NCI-H526 treated with DMSO at 0.1 percent for 48 hours (cell line): ENCODE measurements at regions not wholly inside any gene's neighbourhood (a gene's known extent, or its start where the extent isn't known, plus 50 kb on each side); places are given as distances from the start of the nearest gene placed in this dataset.
"Not testable (repeated sequence)": the region's sequence is repeated elsewhere in the genome, so short reads cannot be mapped to it uniquely, and the experiment has no call there.

Source experiments
- DNase-seq: peaks from one replicate; lab custom pipeline; 2025; lab: John Stamatoyannopoulos, UW

DNA sequence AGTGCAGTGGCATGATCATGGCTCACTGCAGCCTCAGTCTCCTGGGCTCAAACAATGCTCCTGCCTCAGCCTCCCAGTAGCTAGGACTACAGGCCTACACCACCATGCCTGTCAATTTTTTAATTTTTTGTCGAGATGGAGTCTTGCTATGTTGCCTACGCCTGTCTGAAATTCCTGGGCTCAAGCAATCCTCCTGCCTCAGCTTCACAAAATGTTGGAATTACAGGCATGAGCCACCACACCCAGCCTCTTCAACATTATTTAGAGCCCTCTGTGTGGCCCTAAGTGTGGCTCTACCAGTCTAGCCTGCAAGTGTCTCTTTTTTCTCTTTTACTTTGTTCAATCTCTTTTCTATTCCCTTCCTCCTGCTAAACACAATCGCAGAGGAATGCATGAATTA is 154.4 kb upstream of the EPB41L4A start:
- no peak for DNase-seq

DNA sequence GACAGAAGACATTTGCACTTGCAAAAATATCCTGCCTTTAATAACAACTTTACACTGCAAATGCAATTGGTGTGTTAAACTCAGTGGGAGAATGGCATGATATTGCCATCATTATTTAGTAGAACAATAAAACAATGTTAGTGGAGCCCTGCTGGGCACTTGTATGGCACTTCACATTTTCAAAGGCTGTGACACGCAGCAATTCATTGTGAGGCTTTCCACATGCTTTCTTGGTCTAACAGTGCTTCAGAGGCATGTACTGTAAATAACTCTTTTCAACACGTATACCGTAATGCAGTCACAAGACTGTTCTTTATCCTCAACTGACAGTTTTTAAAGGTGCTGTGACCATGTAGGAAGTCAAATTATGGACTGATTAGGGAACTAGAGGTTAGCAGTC is 155.5 kb upstream of the EPB41L4A start:
- DNase-seq: no peak

DNA sequence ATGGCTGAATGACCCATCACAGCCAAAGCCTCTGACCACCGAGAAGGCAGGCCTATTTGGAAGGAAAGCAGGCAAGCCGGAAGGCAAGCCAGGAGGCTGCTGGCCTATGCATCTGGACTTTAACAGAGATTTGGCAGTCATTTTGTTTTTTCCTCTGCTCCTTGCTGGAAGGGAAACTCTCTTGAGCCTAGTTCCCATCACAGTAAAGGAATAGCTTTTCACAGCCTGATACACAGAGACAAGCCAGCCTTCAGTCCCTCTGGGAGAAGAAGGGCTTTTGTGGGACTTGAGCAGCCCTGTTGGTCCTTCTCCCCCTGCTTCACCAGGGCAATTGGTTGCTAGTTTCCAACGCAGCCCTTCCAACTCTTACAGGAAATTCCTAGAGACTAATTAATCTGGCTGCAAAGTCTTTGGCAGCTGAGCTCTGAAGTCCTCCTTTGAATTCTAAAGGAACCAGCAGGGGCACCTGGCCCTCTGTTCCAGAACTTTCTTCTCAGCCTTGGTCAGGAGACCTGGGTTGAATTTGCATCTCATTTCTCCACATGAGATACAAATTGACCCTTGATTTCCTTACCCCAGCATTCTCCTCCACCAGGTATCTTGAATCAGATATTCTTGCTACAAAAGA is 157.3 kb upstream of the EPB41L4A start:
- DNase-seq: no peak

DNA sequence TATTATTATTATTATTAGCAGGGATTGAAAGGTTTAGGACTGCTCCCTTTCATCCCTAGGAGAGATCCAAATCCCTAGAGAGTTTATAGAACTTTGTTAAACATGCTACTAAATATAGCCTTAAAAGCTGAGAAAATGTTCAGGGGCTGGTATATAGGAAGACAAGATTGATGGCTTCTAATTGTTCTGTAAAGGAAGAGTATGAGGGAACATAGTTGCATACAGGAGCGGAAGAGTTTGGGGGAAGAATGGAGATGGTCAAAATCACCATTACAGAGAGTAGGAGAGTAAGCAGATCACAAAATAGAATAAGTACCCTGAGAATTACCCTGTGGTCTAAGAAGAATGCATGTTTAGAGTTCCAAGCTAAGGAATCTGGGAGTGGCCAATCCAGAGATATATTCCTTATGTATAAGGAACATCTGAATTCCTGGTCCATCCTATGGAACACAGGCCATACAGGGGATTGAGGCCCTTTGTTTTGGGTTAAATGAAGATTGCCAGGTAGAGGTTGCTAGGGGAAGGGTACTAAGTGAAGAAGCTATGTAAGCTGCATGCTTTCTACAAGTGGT is 158.0 kb upstream of the APC start:
- DNase-seq: no peak

DNA sequence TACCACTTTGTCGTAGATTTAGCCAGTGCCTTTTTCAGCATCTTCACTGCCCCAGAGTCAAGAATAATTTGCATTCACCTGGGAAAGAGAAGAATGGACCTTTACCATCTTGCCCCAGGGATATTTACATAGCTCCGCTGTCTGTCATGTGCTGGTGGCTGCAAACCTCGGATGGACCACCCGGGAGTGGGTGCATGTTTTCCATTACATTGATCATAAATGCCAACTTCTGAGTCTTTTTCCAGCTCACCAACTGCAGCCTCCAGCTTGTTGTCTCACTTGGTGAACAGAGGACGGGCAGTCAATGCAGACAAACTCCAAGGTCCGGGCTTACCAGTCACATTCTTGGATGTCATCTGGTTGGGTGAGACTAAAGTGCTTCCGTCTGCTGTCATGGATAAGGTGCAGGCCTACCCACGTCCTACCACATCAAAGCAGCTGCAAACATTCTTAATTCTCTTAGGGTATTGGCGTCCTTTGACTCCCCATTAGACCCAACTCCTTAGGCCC is 155.8 kb upstream of the APC start:
- peak; percentile 34 for DNase-seq

DNA sequence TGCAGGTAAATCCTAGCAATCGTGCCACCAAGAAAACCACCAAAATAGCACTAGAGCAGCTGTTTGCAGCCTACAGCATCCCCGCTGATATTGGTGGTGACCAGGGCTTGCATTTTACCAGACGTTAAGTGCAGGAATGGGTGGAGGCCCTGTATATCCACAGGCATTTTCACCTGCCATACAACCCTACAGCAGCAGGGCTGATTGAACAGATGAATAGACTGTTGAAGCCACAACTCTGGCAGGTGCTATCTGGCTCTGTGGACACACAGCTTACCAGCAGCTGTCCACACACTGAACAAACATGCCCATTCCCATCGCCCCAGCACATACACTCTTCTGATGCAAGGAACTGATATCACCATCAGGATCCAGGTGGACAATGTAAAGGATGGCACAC is 154.5 kb upstream of the APC start:
- DNase-seq: no peak

DNA sequence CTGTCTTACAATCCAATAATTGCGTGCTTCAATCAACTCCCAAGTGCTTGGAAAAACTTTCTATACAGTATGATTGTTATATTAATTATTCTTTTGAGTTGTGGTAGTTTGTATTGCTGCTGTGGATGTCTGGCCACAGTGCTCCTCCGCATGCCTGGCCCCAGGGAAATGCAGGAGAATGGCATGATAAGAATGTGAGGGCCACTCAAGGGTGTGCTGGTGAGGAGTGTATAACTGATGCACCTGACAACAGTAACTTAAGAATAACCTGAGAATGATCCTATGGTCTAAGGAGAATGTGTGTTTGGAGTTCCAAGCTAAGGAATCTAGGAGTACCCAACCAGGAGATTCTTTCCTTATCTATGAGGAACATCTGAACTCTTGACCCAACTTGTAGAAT is 152.9 kb upstream of the APC start:
- no peak for DNase-seq

DNA sequence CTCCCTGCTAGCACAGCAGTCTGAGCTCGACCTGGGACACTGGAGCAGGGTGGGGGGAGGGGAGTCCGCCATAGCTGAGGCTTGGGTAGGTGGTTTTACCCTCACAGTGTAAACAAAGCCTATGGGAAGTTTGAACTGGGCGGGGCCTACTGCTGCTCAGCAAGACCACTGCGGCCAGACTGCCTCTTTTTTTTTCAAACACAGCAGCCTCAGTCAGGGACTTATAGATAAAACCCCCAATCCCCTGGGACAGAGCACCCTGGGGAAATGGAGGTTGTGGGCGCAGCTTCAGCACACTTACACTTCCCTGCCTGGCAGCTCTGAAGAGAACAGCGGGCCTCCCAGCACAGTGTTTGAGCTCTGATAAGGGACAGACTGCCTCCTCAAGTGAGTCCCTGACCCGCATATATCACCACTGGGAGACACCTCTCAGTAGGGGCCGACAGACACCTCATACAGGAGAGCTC is 151.1 kb upstream of the APC start:
- DNase-seq: no peak

DNA sequence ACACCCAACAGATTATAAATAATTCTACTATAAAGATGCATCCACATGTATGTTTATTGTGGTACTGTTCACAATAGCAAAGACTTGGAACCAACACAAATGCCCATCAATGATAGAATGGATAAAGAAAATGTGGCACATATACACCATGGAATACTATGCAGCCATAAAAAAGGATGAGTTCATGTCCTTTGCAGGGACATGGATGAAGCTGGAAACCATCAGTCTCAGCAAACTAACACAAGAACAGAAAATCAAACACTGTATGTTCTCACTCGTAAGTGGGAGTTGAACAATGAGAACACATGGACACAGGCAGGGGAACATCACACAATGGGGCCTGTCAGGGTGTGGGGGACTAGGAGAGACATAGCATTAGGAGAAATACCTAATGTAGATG is 146.8 kb upstream of the APC start:
- not testable (repeated sequence) for DNase-seq

DNA sequence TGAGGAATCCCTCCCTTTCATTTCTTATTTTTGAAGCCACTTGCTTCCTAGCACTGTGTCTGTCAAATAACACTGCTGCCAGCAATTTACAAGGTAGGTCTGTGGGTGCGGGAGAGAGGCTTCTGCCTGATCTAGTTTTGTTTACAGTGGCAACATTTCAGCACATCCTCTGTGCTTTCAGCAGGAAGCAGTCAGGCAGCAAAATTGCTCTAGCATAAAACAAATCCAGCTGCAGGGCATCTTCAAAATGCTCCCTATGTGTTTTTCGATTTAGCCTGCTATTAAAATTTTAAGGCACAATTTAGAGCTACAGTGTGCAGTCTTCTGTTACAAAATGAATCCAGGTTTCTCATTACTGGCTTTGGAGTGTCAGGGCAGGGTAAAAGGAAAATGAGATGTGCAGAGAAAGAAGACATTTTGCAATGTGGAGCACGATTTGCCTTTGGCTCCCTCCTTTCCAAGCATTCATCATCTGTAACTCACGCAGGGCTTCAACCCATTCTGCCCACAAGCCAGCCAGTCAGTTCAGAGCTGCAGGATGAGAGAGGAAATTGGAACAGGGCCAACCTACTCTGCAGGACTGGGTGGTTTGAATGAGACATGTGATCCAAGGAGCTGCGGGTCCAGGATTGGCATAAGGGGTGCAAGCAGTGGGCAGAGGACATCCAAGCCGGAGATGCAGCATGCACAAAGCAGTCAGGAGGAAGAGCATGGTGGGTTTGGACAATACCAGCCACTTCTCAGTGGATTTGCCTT is 143.4 kb upstream of the APC start:
- peak; percentile 4 for DNase-seq

DNA sequence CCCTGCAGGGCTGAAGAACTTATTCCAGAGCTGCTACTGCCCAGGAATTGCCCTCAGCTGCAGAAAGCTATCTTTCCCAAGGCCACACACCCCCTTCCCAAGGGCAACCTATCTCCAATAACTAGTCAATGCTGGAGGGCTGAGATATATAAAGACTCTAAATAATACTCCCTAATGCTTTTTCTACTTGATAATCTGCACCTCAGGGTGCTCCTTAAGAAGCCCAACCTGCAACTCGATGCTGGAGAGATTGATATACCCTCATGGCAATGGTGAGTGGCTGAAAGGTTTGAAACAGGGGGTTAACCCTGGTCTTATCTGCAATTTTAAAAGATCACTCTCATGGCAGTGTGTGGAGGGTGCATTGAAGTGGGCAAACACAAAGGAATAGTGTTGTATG is 142.7 kb upstream of the APC start:
- no peak for DNase-seq

DNA sequence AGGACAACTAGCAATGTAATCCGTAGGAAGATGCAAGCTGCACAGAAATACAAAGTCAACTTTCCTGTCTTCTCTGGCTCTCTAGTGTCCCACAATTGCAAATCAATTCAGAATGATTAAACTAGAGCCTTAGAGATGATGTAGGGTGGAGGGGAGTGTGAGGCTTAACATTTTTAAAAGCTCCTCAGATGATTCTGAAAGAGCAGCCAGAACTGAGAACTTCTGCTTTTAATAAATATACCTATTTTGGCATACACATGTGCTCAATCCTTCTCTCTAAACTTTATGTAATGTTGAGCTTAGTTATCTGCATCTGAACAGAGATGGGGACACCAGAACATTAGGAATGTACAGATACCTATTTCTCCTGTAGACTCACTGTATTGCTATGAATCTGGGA is 139.9 kb upstream of the APC start:
- no peak for DNase-seq

DNA sequence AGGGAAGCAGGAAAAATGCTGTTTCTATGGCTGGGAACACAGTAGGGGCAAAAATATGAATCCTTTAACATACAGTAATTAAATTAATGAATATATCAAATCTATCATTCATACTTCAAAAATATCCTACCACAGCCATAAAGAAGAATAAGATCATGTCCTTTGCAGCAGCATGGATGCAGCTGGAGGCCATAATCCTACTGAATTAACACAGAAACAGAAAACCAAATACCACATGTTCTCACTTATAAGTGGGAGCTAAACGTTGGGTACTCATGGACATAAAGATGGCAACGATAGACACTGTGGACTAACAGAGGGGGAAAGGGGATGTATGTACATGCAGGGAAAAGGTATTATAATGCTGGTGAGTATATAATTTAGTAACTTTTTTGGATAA is 137.2 kb upstream of the APC start:
- DNase-seq: not testable (repeated sequence)

DNA sequence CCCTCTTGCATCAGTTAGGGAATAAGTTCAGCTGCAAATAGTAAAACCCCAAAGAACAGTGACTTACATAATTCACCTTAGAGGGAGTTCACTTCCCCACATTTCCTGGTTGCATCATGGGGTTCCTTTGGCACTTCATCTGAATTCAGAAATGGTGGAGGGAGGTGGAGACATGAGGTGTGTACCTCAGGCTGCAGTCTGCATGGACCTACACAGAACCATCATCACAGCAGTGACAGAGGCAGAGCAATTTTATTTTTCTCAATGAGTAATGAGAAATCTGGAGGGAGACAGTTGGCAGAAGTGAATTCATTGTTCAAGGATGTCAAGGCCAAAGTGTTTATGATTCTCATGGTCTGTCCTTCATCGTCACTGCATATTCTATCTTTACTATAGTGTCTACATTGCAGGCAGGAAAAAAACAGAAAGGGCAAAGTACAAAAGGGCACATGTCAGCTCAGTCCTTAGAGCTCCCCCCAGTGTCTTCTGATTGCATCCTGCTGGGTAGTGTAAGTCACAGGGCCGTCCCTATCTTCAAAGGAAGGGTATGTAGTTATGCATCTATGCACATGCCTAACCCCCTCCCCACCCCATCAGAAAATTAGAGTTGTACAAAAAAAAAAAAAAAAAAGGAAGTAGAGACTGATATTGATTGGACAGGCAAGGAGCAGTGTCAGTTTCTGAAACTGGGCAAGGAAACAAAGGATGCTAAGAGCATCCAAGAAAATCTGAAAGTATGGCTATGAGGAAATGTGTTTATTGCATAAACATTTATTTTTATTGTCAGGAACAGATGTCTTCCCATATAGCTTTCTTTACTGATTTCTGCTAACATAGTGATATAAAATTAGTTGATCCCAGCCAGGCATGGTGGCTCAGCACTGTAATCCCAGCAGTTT is 132.7 kb upstream of the APC start:
- peak; percentile 7 for DNase-seq

DNA sequence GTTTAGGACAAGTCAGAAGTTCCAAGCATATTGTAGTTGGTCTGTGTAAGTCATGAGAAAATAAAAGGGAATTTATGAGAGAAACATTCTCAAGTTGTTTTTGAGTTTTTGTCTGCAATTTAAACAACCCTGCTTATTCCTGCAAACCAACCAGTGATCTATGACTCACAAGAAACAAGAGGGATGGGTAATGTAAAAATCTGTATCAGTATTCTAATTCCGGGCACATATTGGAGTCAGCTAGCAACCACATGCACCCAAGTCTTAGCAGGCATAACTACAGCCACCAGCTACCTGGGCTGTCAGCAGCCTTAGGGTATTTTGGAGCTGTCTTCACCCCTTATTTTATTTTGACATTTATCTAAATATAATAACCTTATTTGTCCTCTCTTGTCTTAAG is 128.7 kb upstream of the APC start:
- DNase-seq: no peak

DNA sequence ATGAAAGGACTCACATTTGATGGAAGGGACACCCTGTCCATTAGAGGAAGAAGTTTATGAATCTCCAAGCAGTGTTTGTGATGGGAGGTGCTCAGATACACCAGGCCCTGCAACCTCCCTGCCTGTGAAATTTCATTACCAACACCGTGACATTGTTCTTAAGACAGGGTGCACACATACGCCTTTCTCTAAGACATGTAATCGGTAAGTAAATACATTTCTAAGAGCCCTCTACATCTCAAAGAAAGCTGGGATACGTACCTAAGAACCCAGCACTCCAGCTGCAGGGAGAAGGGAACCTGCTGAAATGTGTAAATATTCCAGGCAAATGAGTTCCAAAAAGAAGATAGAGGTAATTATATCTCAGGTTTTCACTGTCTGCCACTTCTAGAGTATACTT is 125.0 kb upstream of the APC start:
- DNase-seq: no peak

DNA sequence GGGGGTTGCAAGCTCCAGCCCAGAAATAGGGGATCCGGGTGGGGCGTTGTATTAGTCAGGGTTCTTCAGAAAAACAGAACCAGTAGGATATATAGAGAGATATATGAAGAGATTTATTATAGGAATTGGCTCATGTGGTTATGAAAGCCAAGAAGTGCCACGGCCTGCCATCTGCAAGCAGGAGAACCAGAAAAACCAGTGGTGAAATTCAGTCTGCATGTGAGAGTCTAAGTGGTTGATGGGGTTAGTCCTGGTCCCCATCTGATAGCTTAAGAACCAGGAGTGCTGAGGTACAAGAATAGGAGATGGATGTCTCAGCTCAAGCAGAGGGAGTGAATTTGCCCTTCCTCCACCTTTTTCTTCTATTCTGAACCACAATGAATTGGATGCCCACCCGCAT is 123.4 kb upstream of the APC start:
- no peak for DNase-seq

DNA sequence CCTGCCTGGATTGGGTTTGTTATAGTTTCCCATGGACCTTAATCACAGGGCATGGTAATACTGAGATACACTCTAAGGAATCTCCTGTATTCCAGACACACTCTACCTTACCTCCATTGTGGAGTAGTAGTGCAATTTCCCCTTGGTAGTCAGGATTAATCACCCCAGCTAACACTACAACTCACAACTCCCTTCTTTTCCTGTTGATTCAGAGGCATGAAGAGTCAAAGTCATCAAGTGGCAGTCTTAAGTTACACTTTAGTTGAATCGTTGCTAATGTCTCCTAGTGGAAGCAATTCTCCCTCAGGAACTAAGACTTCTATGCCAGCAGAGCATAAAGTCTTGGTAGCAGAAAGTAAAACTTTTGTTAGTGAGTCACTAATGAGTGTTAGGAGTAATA is 122.7 kb upstream of the APC start:
- no peak for DNase-seq

DNA sequence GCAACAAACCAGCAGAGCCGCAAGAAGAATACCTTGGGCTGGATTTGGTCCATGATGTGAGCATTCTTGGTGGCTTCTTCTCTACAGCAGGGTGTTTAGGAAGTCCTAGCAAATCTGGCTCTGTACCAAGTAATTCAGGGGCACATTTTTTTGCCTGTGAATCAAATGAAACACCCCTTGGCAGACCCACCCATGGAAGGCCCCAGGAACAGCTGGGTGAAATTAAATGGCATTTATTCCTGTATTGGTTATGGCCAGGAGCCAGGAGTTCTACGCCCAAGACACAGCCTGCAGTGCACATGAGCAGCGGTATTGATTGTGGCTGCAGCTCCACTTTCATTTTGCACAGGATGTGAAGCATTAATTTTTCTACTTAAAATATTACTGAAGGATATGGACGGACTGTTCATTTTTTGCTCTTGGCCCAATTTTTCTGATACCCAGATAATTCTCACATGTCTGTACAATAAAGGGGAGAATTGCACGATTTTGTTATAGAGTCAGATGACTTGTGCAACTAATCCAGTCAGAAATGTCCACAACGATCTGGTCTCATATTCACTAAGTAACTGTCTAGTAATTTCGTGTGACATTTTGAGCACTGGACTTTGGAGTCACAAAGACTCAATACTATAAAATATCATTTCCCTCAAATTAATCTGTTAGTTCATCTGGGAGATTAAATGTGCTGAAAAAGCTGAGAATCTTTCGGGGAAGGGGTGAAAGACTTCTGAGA is 120.7 kb upstream of the APC start:
- DNase-seq: no peak

DNA sequence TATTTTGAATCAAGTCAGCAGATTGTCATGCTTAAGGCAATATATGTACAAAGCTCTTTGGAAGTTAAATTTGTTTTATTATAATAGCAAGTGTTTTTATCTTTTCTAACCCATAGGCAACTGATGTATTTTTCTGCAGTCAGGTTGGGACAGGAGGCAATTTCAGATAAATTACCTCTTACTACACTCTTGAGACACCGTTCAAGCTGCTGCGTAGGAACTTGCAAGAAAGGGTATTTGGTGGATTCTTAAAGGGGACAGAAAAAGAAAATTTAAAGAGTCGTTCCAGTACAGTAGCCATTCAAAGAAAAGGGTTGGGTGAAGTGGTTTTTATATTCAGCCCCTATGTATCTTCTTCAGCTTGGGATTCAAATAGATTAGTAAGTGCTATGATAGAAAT is 112.4 kb upstream of the APC start:
- no peak for DNase-seq

DNA sequence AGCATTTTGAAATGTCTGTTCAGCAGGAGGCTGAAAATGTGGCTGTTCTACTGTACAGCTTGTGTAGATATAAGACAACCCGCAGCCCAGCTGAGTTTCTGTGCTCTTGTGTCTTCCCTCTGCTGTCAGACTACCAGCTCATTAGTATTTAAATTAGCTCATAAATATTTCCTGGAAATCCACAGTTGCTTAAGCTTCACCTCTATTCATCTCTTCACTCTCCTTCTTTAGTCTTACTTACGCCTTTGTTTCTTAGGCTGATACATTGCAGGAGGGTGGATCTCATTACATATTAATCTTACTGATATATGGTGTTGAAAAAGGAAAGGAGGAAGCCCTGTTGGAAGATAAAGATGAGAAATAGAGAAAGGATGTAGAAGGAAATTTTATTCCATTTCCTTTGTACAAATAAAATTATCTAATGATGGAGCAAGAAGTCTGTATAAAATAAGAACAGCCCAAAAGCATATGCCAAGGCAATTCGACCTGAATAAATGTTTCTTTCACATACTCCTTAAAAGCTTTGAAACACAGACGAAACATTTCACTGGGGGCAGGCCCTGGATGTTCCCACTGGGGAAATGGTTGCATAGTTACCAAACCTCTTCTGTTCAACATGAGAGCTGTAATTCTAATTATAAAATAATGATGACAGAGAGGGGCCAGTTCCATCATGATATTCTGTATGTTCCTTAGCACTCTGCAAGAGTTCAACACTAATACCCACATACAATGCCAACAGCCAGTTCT is 111.8 kb upstream of the APC start:
- DNase-seq: no peak
